Duodenal mucosa (tissue), 2 donors: ENCODE measurements at regions not wholly inside any gene's neighbourhood (a gene's known extent, or its start where the extent isn't known, plus 50 kb on each side); places are given as distances from the start of the nearest gene placed in this dataset.
A peak's percentile ranks its signal among the peaks of the same experiment; 100 is the strongest.
"Not testable (repeated sequence)": the region's sequence is repeated elsewhere in the genome, so short reads cannot be mapped to it uniquely, and the experiment has no call there.

Experiments
- H3K27ac ChIP-seq: one replicate; pipeline ENCODE4 v1.7.0; 2013; ENCODE audit warnings: low read depth, low read length
- H3K27me3 ChIP-seq, 2 donors: one replicate each; pipeline ENCODE4 v1.7.0; 2013; ENCODE audit warnings: low read length in 2 of 2, control low read depth in 1 of 2; ENCODE audit not compliant: insufficient read depth in 2 of 2, control insufficient read depth in 1 of 2
- H3K36me3 ChIP-seq, 2 donors: one replicate each; pipeline ENCODE4 v1.7.0; 2013; ENCODE audit warnings: low read length in 2 of 2, control low read depth in 1 of 2; ENCODE audit not compliant: insufficient read depth in 2 of 2, control insufficient read depth in 1 of 2
- H3K4me1 ChIP-seq, 2 donors: one replicate each; pipeline ENCODE4 v1.7.0; 2013; ENCODE audit warnings: low read length in 2 of 2, control low read depth in 1 of 2; ENCODE audit not compliant: insufficient read depth in 2 of 2, control insufficient read depth in 1 of 2
- H3K4me3 ChIP-seq, 2 donors: one replicate each; pipeline ENCODE4 v1.7.0; 2013; ENCODE audit warnings: low read length in 2 of 2, low read depth in 1 of 2
- H3K9ac ChIP-seq, 2 donors: one replicate each; pipeline ENCODE4 v1.7.0; 2013; ENCODE audit warnings: low read length in 2 of 2, low read depth in 1 of 2
- H3K9me3 ChIP-seq, 2 donors: one replicate each; pipeline ENCODE4 v1.7.0; 2013; ENCODE audit warnings: low read length in 2 of 2, control low read depth in 1 of 2; ENCODE audit not compliant: control insufficient read depth in 1 of 2

- Histone ChIP-seq H3K27me3 (no peaks in the 10 kb centered on the region), H3K9me3 (no peaks in the 10 kb centered on the region), H3K27ac (no peak overlapping the region), H3K36me3 (no peaks in the 10 kb centered on the region), H3K4me1 (peaks cover 47 to 50% of the 10 kb centered on the region in 2 donors), H3K9ac (no peak overlapping the region), H3K4me3 (no peak overlapping the region)
Observed at GRCh38 chr1:229171934-229172333, 99.0 kb upstream of the RAB4A start.

GRCh38 chr1:229173491-229174476 is 97.1 kb upstream of the RAB4A start:
- H3K9ac ChIP-seq, H3K27me3 ChIP-seq, H3K4me3 ChIP-seq, H3K36me3 ChIP-seq, H3K9me3 ChIP-seq, H3K27ac ChIP-seq: not testable (repeated sequence)
- H3K4me1 ChIP-seq, result peaks cover 47 to 48% of the 10 kb centered on the region in 2 donors

DNA sequence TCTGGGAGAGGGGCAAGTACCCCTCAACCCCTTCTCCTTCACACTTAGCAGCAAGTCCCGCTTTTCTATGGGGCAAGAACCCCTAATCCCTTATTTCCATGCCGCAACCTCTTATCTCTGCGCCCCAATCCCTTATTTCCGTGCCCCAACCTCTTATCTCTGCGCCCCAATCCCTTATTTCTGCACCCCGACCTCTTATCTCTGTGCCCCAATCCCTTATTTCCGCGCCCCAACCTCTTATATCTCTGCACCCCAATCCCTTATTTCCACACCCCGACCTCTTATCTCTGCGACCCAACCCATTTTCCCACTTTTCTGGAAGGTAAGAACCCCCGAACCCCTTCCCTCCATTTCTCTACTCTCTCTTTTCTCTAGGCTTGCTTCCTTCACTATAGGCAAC is 95.6 kb upstream of the RAB4A start:
- H3K9me3 ChIP-seq, H3K4me3 ChIP-seq: not testable (repeated sequence)

GRCh38 chr1:229176457-229176856 is 94.5 kb upstream of the RAB4A start:
- not testable (repeated sequence) for H3K36me3 ChIP-seq, H3K9ac ChIP-seq, H3K4me3 ChIP-seq, H3K27me3 ChIP-seq, H3K9me3 ChIP-seq, H3K27ac ChIP-seq
- peaks cover 22 to 24% of the 10 kb centered on the region in 2 donors for H3K4me1 ChIP-seq

More for the DNA sequence above, 95.6 kb upstream of the RAB4A start:
- H3K27me3 ChIP-seq, H3K9ac ChIP-seq, H3K27ac ChIP-seq, H3K36me3 ChIP-seq: not testable (repeated sequence)
- peaks cover 33% of the 10 kb centered on the region in 2 donors for H3K4me1 ChIP-seq

GRCh38 chr1:229180161-229180560 is 90.8 kb upstream of the RAB4A start:
- Histone ChIP-seq H3K9me3 (no peaks in the 10 kb centered on the region), H3K4me1 (peaks cover 18 to 27% of the 10 kb centered on the region in 2 donors), H3K27me3 (no peaks in the 10 kb centered on the region), H3K36me3 (no peaks in the 10 kb centered on the region), H3K9ac (no peak overlapping the region), H3K4me3 (no peak overlapping the region), H3K27ac (no peak overlapping the region)

DNA sequence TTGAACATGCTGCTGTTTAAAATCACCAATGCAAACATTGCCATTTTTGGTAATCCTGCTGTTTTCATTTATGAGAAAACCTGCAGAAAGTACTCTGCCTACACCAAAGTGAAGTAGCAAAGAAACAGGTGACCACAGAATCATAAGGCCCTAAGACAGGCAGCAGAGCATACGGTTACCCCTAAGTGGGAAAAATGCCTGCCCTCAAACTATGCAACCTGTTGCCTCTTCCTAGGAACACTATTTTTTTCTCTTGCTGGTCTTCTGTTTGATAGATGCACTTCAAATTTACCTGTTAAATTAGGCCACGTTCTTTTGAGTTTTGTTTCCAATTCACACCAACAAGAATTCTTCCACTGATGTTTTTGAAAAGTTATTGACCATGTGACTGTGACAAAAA is 89.5 kb upstream of the RAB4A start:
- no peaks in the 10 kb centered on the region for H3K36me3 ChIP-seq
- H3K4me1 ChIP-seq, result peaks cover 18 to 27% of the 10 kb centered on the region in 2 donors

DNA sequence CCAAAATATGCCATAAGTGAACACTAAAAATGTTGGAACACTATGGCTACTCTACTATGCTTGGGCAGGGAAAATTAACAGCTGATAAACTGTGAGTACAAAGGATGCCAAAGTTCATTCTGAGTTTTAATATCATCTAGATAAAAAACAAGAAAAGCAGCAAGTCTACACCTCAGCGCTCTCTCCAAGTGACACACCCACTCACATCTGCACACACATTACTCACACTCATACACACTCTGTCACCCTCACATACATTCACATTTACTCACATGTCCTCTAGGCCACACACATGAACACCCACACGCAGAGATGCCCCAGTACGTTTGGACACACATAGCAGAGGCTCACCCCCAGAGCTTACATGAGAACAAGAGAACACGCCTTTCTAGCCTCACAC is 87.3 kb upstream of the RAB4A start:
- H3K27me3 ChIP-seq, result no peaks in the 10 kb centered on the region
- no peaks in the 10 kb centered on the region for H3K36me3 ChIP-seq
- H3K9me3 ChIP-seq, result no peaks in the 10 kb centered on the region
- peak overlapping the region; percentile 55 for H3K27ac ChIP-seq
- peak overlapping the region; percentile 5 to 44 for H3K9ac ChIP-seq
- H3K4me1 ChIP-seq, result peaks cover 18 to 32% of the 10 kb centered on the region in 2 donors
- H3K4me3 ChIP-seq, result peak overlapping the region in 1 of 2 donors; percentile 41

More for the DNA sequence above, 89.5 kb upstream of the RAB4A start:
- Histone ChIP-seq H3K27ac (no peak overlapping the region), H3K27me3 (no peaks in the 10 kb centered on the region), H3K9me3 (no peaks in the 10 kb centered on the region), H3K4me3 (no peak overlapping the region), H3K9ac (no peak overlapping the region)

- Histone ChIP-seq H3K4me3 (no peak overlapping the region), H3K27ac (peak overlapping the region; percentile 20), H3K4me1 (peaks cover 18 to 32% of the 10 kb centered on the region in 2 donors), H3K36me3 (no peaks in the 10 kb centered on the region), H3K27me3 (no peaks in the 10 kb centered on the region), H3K9me3 (no peaks in the 10 kb centered on the region), H3K9ac (no peak overlapping the region)
Observed at GRCh38 chr1:229184066-229184465, 86.8 kb upstream of the RAB4A start.

- H3K4me3 ChIP-seq, result no peak overlapping the region
- peaks cover 18 to 32% of the 10 kb centered on the region in 2 donors for H3K4me1 ChIP-seq
- H3K9me3 ChIP-seq, result no peaks in the 10 kb centered on the region
- H3K36me3 ChIP-seq, result no peaks in the 10 kb centered on the region
- no peaks in the 10 kb centered on the region for H3K27me3 ChIP-seq
- H3K9ac ChIP-seq, result no peak overlapping the region
- no peak overlapping the region for H3K27ac ChIP-seq
Observed at GRCh38 chr1:229185963-229186362, 84.9 kb upstream of the RAB4A start.

DNA sequence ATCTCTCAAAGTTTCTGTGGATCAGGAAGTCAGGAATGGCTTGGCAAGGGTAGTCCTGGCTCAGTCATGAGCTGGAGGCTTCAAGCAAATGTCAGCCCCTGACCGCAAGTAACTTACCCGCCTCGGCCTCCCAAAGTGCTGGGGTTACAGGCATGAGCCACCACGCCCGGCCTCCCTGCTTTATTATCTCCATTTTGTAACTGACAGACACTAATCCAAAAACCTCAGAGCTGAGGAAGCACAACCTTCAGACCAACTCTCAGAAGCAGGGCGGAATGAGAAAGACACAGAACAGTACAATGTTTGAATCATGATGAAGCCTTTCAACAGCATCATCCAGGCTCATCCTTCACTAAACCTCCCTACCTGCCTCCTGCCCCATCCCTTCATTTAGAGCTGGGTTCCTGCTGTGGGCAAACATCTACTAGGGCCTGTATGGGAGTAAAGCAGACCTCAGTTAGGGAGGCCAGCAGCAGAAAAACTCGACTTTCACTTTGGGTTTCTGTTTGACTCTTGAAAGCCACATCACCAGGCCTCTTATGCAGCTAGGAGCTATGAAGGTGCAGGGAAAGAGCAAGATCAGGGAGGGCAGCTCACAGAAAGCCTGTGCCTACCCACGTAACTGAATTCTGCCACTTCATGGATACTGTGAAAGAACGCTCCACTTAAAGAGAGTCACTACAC is 84.4 kb upstream of the RAB4A start:
- Histone ChIP-seq H3K9me3 (no peaks in the 10 kb centered on the region), H3K9ac (peak overlapping the region in 1 of 2 donors; percentile 15), H3K27me3 (no peaks in the 10 kb centered on the region), H3K4me1 (peaks cover 18 to 32% of the 10 kb centered on the region in 2 donors), H3K4me3 (no peak overlapping the region), H3K27ac (no peak overlapping the region), H3K36me3 (no peaks in the 10 kb centered on the region)
